K562 (cell line): ENCODE measurements at regions not wholly inside any gene's neighbourhood (a gene's known extent, or its start where the extent isn't known, plus 50 kb on each side); places are given as distances from the start of the nearest gene placed in this dataset.

Experiments
- ARID2 ChIP-seq: fragments of 450-650 bp; IDR thresholded peaks from 2 replicates; pipeline ENCODE4 v1.6.1; 2017; ENCODE audit warnings: antibody characterized with exemption, mild to moderate bottlenecking
- MGA ChIP-seq: fragments of 450-650 bp; IDR thresholded peaks from 2 replicates; pipeline ENCODE4 v1.6.1; 2016; ENCODE audit warnings: mild to moderate bottlenecking, moderate library complexity
- NEUROD1 ChIP-seq: fragments of 150-350 bp; IDR thresholded peaks from 2 replicates; pipeline ENCODE4 v1.6.1; 2014; ENCODE audit warnings: borderline replicate concordance, low read length, low read depth; ENCODE audit not compliant: partially characterized antibody
- RBM34 ChIP-seq: fragments of 200-400 bp; formaldehyde crosslinking; IDR thresholded peaks from 2 replicates; pipeline ENCODE4 v1.6.1; 2018; ENCODE audit warnings: low read length, borderline replicate concordance; ENCODE audit not compliant: insufficient read depth
- STAT5B ChIP-seq: fragments of 250-450 bp; sonication (Bioruptor Pico); IDR thresholded peaks from 2 replicates; pipeline ENCODE4 v1.8.0; 2021; ENCODE audit warnings: mild to moderate bottlenecking, inconsistent platforms
- USF1 ChIP-seq: sonication (generic); formaldehyde crosslinking; IDR thresholded peaks from 2 replicates; pipeline ENCODE4 v1.9.0; 2022; ENCODE audit warnings: mild to moderate bottlenecking, missing genetic modification reagents
- ZBTB9 ChIP-seq: fragments of 450-650 bp; formaldehyde crosslinking; IDR thresholded peaks from 2 replicates; pipeline ENCODE4 v1.4.0; 2020; ENCODE audit warnings: mild to moderate bottlenecking, moderate library complexity
- ZKSCAN8 ChIP-seq: fragments of 200-800 bp; sonication (Bioruptor generic); IDR thresholded peaks from 2 replicates; pipeline ENCODE4 v1.6.1; 2016; ENCODE audit warnings: missing genetic modification characterization, missing compliant biosample characterization
- ZNF592 ChIP-seq: fragments of 450-650 bp; IDR thresholded peaks from 2 replicates; pipeline ENCODE4 v1.6.1; 2017; ENCODE audit warnings: antibody characterized with exemption, mild to moderate bottlenecking

- TF ChIP-seq MGA (no peak), ARID2 (no peak), USF1 (CRISPR knock-in tag) (no peak), ZBTB9 (CRISPR knock-in tag) (no peak), NEUROD1 (no peak), ZKSCAN8 (CRISPR knock-in tag) (no peak), ZNF592 (no peak), STAT5B (CRISPR knock-in tag) (no peak), RBM34 (no peak)
Measured at GRCh38 chr6:118761645-118762044, 110.3 kb upstream of the CEP85L start (continued).
